Common myeloid progenitor, CD34-positive (primary cell): ENCODE measurements at regions not wholly inside any gene's neighbourhood (a gene's known extent, or its start where the extent isn't known, plus 50 kb on each side); places are given as distances from the start of the nearest gene placed in this dataset.

Source experiments
- CTCF ChIA-PET: fragments of 350-600 bp; sonication (Branson Sonifier 250); formaldehyde crosslinking; loops from one replicate; lab custom pipeline; 2021; ENCODE audit warnings: antibody characterized with exemption; lab: Charles Lee
- POLR2A ChIA-PET: fragments of 350-600 bp; sonication (Branson Sonifier 250); formaldehyde crosslinking; loops from one replicate; lab custom pipeline; 2021; ENCODE audit warnings: antibody characterized with exemption; lab: Charles Lee
- DNase-seq, 3 donors: peaks; one replicate each; pipeline versions ENCODE4 v3.0.0 to v3.0.0-alpha.2; 2013
- H3K27ac ChIP-seq, 2 experiments: 1 replicate in 1 of 2; 2 replicates in 1 of 2; pipeline ENCODE4 v1.7.0; 2013; ENCODE audit warnings: inconsistent platforms in 2 of 2, low read length in 2 of 2, mild to moderate bottlenecking in 2 of 2, low read depth in 1 of 2, moderate library complexity in 1 of 2; ENCODE audit not compliant: severe bottlenecking in 2 of 2, insufficient read depth in 1 of 2, poor library complexity in 1 of 2
- H3K27me3 ChIP-seq, 5 experiments: replicated peaks in 2 of 5; 1 replicate in 3 of 5; 2 replicates in 2 of 5; pipeline versions ENCODE4 v1.6.1 to v1.7.0; 2013; ENCODE audit warnings: low read length in 4 of 5, mild to moderate bottlenecking in 2 of 5, moderate library complexity in 2 of 5, inconsistent platforms in 1 of 5; ENCODE audit not compliant: insufficient read depth in 5 of 5, control insufficient read depth in 4 of 5
- H3K36me3 ChIP-seq, 4 experiments: 1 replicate in 2 of 4; 2 replicates in 2 of 4; pipeline versions ENCODE4 v1.6.1 to v1.7.0; 2013; ENCODE audit warnings: low read length in 3 of 4, control low read depth in 1 of 4, mild to moderate bottlenecking in 1 of 4; ENCODE audit not compliant: control insufficient read depth in 4 of 4, insufficient read depth in 4 of 4
- H3K4me1 ChIP-seq, 4 experiments: 1 replicate in 3 of 4; 2 replicates in 1 of 4; pipeline versions ENCODE4 v1.6.1 to v1.7.1; 2013; ENCODE audit warnings: low read length in 3 of 4, mild to moderate bottlenecking in 3 of 4, control low read depth in 1 of 4, inconsistent platforms in 1 of 4, moderate library complexity in 1 of 4; ENCODE audit not compliant: control insufficient read depth in 4 of 4, insufficient read depth in 4 of 4; ENCODE audit errors: control extremely low read depth in 1 of 4
- H3K4me3 ChIP-seq, 7 experiments: 1 replicate in 4 of 7; 2 replicates in 3 of 7; pipeline versions ENCODE4 v1.5.1 to v1.7.0; 2013; ENCODE audit warnings: mild to moderate bottlenecking in 7 of 7, low read length in 6 of 7, moderate library complexity in 6 of 7, inconsistent platforms in 2 of 7, low read depth in 2 of 7, control low read depth in 1 of 7; ENCODE audit not compliant: insufficient read depth in 4 of 7, control insufficient read depth in 1 of 7; ENCODE audit errors: extremely low read depth in 1 of 7
- H3K9me3 ChIP-seq, 5 experiments: 1 replicate in 4 of 5; 2 replicates in 1 of 5; pipeline versions ENCODE4 v1.6.1 to v1.7.1; 2013; ENCODE audit warnings: low read length in 4 of 5, mild to moderate bottlenecking in 2 of 5, inconsistent platforms in 1 of 5, low read depth in 1 of 5, moderate library complexity in 1 of 5; ENCODE audit not compliant: control insufficient read depth in 4 of 5, insufficient read depth in 2 of 5; ENCODE audit errors: control extremely low read depth in 1 of 5
- WGBS: methylation state at CpG from one replicate; pipeline ENCODE4 v1.1.5; 2013; ENCODE audit not compliant: insufficient coverage; 5-methylcytosine and 5-hydroxymethylcytosine counted together

DNA sequence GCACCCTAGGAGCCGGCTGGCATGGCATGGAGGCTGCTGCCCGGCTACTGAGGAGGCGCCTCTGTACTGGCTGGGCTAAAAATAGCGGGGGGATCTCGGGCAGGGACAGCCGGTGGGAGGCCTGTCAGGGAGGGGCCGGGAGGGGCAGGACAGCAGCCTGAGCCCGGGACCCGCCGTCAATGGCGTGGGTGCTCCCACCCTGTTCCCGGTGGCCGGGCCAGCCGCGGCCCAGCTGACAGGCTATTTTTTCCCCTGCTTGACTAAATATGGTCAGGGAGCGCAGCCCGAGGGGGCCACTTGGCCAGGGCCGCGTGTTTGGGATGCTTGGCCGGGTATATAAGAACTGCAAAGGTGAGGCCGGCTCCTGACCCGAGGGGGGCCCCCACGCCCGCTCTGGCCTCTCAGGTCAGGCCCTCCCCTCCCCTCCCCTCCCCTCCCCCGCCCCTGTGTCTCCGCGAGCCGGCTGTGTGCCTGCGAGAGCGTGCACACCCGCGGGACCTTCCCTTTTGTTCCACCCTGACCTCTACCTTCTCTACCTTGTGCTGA lies 74.4 kb upstream of the GATA5 start:
- 15% methylated on average over 12 of the region's 32 CpGs for WGBS
- Histone ChIP-seq H3K4me3 (peak overlapping the region in 3 of 7 experiments; percentile 66 to 72 (median 72)), H3K4me1 (peaks cover 0 to 53% (median 50%) of the 10 kb centered on the region in 4 experiments), H3K9me3 (peaks cover 0 to 6% (median 0%) of the 10 kb centered on the region in 5 experiments), H3K27ac (no peak overlapping the region), H3K27me3 (peaks cover 0 to 36% (median 2%) of the 10 kb centered on the region in 5 experiments), H3K36me3 (peaks cover 0 to 24% (median 0%) of the 10 kb centered on the region in 4 experiments)
- ChIA-PET CTCF (interaction anchor here (1.5 to 2.1 kb wide), 3 partner anchors 10 to 28 kb away, joined by 3 to 5 read pairs (median 4); no protein-coding TSS in a partner anchor), POLR2A (interaction anchor here (1.0 kb wide), 1 partner anchor 53 kb away, joined by 3 read pairs; no protein-coding TSS in a partner anchor)
- no peak for DNase-seq

DNA sequence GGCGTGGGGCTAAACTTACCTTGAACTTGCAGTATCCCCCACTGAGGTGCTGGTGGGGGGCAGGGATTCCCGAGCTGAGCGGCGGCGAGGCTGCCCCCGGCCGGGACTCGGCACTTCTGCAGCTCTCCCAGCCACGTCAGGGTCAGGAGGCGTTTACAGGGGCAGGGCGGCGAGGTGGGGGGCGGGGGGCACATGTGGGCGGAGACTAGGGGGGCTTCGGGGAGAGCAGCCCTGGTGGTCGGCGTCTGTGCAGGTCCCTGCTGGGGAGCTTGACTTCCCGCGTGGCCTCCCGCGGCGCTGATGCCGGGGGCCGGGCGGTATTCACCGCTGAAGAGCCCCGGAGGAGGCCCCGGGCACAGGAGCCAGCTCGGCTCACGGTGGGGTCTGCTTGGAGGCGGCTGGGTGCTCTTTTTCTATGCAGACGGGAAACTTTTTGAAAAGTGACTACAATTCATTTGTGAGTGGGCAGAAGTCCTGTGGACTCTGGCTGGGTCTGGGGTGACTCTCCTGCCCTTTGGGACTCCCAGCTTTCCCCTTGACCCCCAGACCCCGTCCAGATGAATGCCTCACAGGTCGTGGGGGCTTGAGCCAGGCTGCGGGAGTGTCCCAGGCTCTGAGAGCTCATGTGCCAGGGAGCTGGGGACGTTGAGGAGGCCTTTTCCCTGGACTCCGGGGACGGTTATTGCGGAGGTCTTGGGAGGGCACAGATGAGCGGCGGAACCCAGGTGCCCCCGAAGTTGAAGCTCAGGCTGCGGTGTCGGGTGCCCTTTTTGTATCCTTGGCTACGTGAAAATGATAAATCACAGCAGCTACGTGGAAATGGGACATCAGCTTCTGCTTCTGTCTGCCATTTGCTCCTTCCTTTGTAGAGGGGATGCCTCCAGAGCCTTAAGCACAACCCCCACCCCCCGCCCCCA lies 75.9 kb upstream of the GATA5 start:
- Histone ChIP-seq H3K4me3 (peak overlapping the region in 6 of 7 experiments; percentile 26 to 72 (median 64)), H3K9me3 (no peaks in the 10 kb centered on the region), H3K4me1 (peaks cover 0 to 53% (median 50%) of the 10 kb centered on the region in 4 experiments), H3K27me3 (peaks cover 0 to 36% (median 2%) of the 10 kb centered on the region in 5 experiments), H3K27ac (no peak overlapping the region), H3K36me3 (peaks cover 0 to 9% (median 0%) of the 10 kb centered on the region in 4 experiments)
- CTCF ChIA-PET: interaction anchor here (0.8 to 2.1 kb wide), 5 partner anchors 9 to 52 kb away, joined by 3 to 5 read pairs (median 4); no protein-coding TSS in a partner anchor
- DNase-seq: peak in 1 of 3 donors; percentile 46
- WGBS: 29% methylated on average over 26 of the region's 47 CpGs
- POLR2A ChIA-PET: no interaction called here

DNA sequence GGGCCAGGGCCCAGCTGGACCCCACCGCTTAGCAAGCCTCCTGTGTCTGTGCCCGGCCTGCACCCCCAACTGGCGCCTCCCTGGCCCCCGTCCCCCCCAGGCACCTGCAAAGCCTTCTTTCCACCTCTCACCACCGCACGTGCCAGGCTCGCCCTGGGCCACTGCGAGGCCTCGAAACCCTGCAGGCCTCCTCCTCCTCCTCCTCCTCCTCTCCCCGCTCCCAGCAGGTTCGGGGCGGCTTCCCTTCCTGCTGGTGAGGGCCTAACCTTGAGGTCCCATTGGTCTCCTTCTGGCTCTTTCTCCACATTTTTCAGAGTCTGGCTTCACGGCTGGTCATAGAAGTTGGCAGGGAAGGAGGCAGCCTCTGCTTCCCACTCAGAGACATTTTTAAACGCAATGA lies 76.8 kb upstream of the GATA5 start:
- H3K36me3 ChIP-seq: no peaks in the 10 kb centered on the region
- no peak for DNase-seq
- H3K4me1 ChIP-seq: peaks cover 0 to 47% (median 43%) of the 10 kb centered on the region in 4 experiments
- H3K9me3 ChIP-seq: no peaks in the 10 kb centered on the region
- H3K4me3 ChIP-seq: no peak overlapping the region
- peaks cover 0 to 36% (median 2%) of the 10 kb centered on the region in 5 experiments for H3K27me3 ChIP-seq
- H3K27ac ChIP-seq: no peak overlapping the region
- 96% methylated on average over 7 of the region's 14 CpGs for WGBS
- CTCF ChIA-PET: interaction anchor here (2.1 kb wide), 1 partner anchor 31 kb away, joined by 4 read pairs; no protein-coding TSS in a partner anchor
- POLR2A ChIA-PET: no interaction called here

DNA sequence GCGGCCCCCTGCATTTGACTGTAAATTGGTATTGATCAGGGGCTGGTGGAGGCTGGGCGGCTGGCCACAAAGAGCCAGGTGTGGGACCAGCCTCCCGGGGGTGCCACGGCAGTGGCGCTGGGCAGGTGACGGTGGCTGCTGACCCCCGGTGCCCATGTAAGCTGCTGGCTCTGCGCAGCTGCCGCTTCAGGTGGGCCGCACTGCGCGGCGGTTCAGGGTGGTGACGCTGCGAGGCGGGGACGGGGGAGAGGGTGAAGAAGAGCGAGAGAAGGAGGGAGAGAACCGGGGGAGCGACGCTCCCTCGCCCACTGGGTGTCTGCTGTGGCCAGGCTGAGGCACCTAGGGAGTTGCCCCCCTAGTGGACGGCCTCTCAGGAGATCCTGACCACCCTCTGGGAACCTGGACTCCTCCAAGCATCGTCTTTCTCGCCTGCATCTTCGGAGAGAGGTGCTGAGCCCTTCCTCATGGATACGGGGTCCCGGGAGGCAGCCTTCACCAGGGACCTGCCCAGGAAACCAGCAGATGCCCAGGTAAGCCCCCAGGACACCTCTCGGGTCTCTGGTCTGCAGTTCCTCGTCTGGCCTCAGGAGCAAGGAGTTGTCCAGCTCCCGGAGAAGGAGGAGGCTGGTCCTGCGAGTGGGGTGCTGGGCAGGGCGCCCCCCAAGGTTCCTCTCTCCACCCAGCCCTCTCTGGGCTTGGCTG lies 77.5 kb upstream of the GATA5 start:
- Histone ChIP-seq H3K9me3 (no peaks in the 10 kb centered on the region), H3K4me3 (no peak overlapping the region), H3K36me3 (no peaks in the 10 kb centered on the region), H3K4me1 (peaks cover 0 to 45% (median 36%) of the 10 kb centered on the region in 4 experiments), H3K27me3 (peaks cover 0 to 36% (median 2%) of the 10 kb centered on the region in 5 experiments), H3K27ac (no peak overlapping the region)
- CTCF ChIA-PET: interaction anchor here (1.2 kb wide), 1 partner anchor 54 kb away, joined by 3 read pairs; no protein-coding TSS in a partner anchor
- POLR2A ChIA-PET: no interaction called here
- no peak for DNase-seq
- 92% methylated on average over 28 of the region's 33 CpGs for WGBS

DNA sequence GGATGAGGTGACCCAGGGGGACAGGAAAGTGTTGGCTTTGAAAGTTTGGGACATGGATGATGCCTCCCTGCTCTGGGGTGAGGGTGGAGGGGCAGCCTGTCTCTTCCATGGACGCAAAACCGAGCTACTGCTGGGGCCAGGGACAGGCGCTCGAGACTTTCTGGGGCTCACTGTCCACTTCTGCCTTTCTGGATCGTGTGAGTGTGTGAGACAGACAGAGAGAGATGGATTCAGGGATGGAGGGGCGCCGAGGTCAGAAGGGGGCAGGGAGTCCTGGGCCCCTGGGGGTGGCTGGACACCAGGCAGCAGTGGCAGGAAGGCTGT lies 78.0 kb upstream of the GATA5 start:
- Histone ChIP-seq H3K4me3 (no peak overlapping the region), H3K4me1 (peaks cover 0 to 40% (median 31%) of the 10 kb centered on the region in 4 experiments), H3K27me3 (peaks cover 0 to 36% (median 2%) of the 10 kb centered on the region in 5 experiments), H3K27ac (no peak overlapping the region), H3K9me3 (no peaks in the 10 kb centered on the region), H3K36me3 (no peaks in the 10 kb centered on the region)
- no peak for DNase-seq
- POLR2A ChIA-PET: no interaction called here
- 88% methylated on average over 7 of the region's 7 CpGs for WGBS
- CTCF ChIA-PET: interaction anchor here (1.2 kb wide), 1 partner anchor 53 kb away, joined by 3 read pairs; no protein-coding TSS in a partner anchor

DNA sequence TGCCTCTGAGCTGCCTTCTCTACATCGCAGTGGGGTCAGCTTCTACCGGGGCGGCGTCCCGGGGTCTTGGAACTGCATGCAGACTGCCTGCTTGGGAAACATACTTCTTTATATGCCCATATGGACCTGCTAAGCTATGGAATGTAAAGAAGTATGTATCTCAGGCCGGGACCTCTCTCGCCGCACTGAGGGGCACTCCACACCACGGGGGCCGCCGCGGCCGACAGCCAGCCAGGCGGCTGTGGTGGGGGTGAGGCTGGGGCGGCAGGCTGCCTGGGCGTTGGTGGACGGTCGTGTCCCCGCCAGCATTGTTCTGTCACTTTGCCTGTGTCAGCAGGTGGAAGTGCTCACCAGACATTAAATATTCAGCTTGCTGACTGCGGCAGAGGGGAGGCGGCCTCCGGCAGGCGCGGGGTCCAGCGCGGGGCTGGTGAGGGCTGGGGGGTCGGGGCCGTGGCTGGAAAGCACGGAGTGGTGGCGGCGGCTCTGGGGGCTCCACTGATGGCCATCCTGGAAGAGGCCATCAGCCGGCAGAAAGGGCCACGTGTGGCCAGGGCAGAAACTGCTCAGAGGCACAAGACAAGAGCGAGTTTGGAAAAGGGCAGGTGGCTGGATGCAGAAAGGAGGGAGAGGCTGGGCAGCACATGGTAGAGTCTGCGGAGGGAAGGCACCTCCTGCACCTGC lies 78.6 kb upstream of the GATA5 start:
- H3K4me3 ChIP-seq: no peak overlapping the region
- CTCF ChIA-PET: interaction anchor here (1.2 kb wide), 1 partner anchor 52 kb away, joined by 3 read pairs; no protein-coding TSS in a partner anchor
- no peak overlapping the region for H3K27ac ChIP-seq
- WGBS: 93% methylated on average over 35 of the region's 35 CpGs
- no peaks in the 10 kb centered on the region for H3K36me3 ChIP-seq
- H3K27me3 ChIP-seq: peaks cover 0 to 36% (median 2%) of the 10 kb centered on the region in 5 experiments
- no peaks in the 10 kb centered on the region for H3K9me3 ChIP-seq
- POLR2A ChIA-PET: no interaction called here
- DNase-seq: no peak
- peaks cover 0 to 35% (median 25%) of the 10 kb centered on the region in 4 experiments for H3K4me1 ChIP-seq
